Upper lobe of left lung (tissue), 6 donors: ENCODE measurements at regions not wholly inside any gene's neighbourhood (a gene's known extent, or its start where the extent isn't known, plus 50 kb on each side); places are given as distances from the start of the nearest gene placed in this dataset.
A peak's percentile ranks its signal among the peaks of the same experiment; 100 is the strongest.

Experiments
- ATAC-seq, 2 donors: fragments of 200-7000 bp; cut with Tn5 transposase; one replicate each; pipeline ENCODE4 v1.9.1; 2022; ENCODE audit warnings: mild to moderate bottlenecking in 2 of 2, moderate library complexity in 2 of 2; ENCODE audit not compliant: low FRiP score in 2 of 2
- DNase-seq, 2 donors: peaks; one replicate each; pipeline ENCODE4 v3.0.0-alpha.2; 2019 to 2020
- H3K27ac ChIP-seq, 4 donors: fragments of 200-600 bp; sonication (generic); one replicate each; pipeline ENCODE4 v1.5.1; 2016 to 2019
- H3K27me3 ChIP-seq, 4 donors: fragments of 200-600 bp; sonication (generic); one replicate each; pipeline ENCODE4 v1.5.1; 2017 to 2019
- H3K36me3 ChIP-seq, 4 donors: fragments of 200-600 bp; sonication (generic); one replicate each; pipeline ENCODE4 v1.5.1; 2016 to 2019
- H3K4me1 ChIP-seq, 4 donors: fragments of 200-600 bp; sonication (generic); one replicate each; pipeline ENCODE4 v1.5.1; 2018 to 2019
- H3K4me3 ChIP-seq, 4 donors: fragments of 200-600 bp; sonication (generic); one replicate each; pipeline ENCODE4 v1.5.1; 2017 to 2019; ENCODE audit warnings: mild to moderate bottlenecking in 2 of 4, moderate library complexity in 1 of 4
- H3K9me3 ChIP-seq, 4 donors: fragments of 200-600 bp; sonication (generic); one replicate each; pipeline ENCODE4 v1.5.1; 2018 to 2019
- EP300 ChIP-seq, 4 donors: sonication (generic); formaldehyde crosslinking; IDR thresholded peaks; one replicate each; pipeline ENCODE4 v1.5.1; 2017; ENCODE audit warnings: antibody characterized with exemption in 4 of 4, control low read depth in 2 of 4
- POLR2A ChIP-seq, 4 donors: fragments of 450-650 bp; IDR thresholded peaks; one replicate each; pipeline ENCODE4 v1.5.1; 2016 to 2017; ENCODE audit warnings: antibody characterized with exemption in 4 of 4, mild to moderate bottlenecking in 2 of 4
- POLR2AphosphoS5 ChIP-seq, 2 donors: sonication (generic); formaldehyde crosslinking; IDR thresholded peaks; one replicate each; pipeline ENCODE4 v1.5.1; 2017; ENCODE audit warnings: antibody characterized with exemption in 2 of 2
- WGBS, 2 donors: methylation state at CpG; one replicate each; pipeline ENCODE4 v1.1.5; 2017 to 2018; 5-methylcytosine and 5-hydroxymethylcytosine counted together
- TF ChIP-seq, protein P1 (sequence below), 6 experiments: fragments of 450-650 bp in 4 of 6; fragments of 200-600 bp in 2 of 6; sonication (generic) in 2 of 6; IDR thresholded peaks; one replicate each; pipeline ENCODE4 v1.5.1; 2016 to 2019; ENCODE audit warnings: antibody characterized with exemption in 6 of 6
- donor health status: DM: no; HTN: no; CAD: no; lungs with moderate emphysema.
- donor health status: DM: no; HTN: yes; CAD: no; lungs with severe emphysema.

GRCh38 chr3:34988296-34988695 lies 651.0 kb upstream of the ARPP21 start:
- Histone ChIP-seq H3K4me3 (no peak overlapping the region), H3K27me3 (no peaks in the 10 kb centered on the region), H3K9me3 (peaks cover 0 to 4% (median 0%) of the 10 kb centered on the region in 4 donors), H3K27ac (no peak overlapping the region), H3K36me3 (no peaks in the 10 kb centered on the region), H3K4me1 (no peaks in the 10 kb centered on the region)
- peak in 1 of 2 donors; percentile 71 for DNase-seq
- no peak for ATAC-seq
- TF ChIP-seq EP300 (IDR thresholded peaks at IDR 0.05) (no peak), POLR2A (IDR thresholded peaks at IDR 0.05) (no peak), POLR2AphosphoS5 (IDR thresholded peaks at IDR 0.05) (no peak)
- WGBS, 2 donors: 86% methylated on average over 6 of the region's 22 CpGs; no CpG with 5 or more reads in 1 of the 2 donors

- H3K36me3 ChIP-seq: no peaks in the 10 kb centered on the region
- H3K27ac ChIP-seq: no peak overlapping the region
- H3K4me1 ChIP-seq: no peaks in the 10 kb centered on the region
- TF ChIP-seq POLR2AphosphoS5 (IDR thresholded peaks at IDR 0.05) (no peak), EP300 (IDR thresholded peaks at IDR 0.05) (no peak)
- TF ChIP-seq, protein P1, sequence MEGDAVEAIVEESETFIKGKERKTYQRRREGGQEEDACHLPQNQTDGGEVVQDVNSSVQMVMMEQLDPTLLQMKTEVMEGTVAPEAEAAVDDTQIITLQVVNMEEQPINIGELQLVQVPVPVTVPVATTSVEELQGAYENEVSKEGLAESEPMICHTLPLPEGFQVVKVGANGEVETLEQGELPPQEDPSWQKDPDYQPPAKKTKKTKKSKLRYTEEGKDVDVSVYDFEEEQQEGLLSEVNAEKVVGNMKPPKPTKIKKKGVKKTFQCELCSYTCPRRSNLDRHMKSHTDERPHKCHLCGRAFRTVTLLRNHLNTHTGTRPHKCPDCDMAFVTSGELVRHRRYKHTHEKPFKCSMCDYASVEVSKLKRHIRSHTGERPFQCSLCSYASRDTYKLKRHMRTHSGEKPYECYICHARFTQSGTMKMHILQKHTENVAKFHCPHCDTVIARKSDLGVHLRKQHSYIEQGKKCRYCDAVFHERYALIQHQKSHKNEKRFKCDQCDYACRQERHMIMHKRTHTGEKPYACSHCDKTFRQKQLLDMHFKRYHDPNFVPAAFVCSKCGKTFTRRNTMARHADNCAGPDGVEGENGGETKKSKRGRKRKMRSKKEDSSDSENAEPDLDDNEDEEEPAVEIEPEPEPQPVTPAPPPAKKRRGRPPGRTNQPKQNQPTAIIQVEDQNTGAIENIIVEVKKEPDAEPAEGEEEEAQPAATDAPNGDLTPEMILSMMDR (IDR thresholded peaks at IDR 0.05): no peak
- ATAC-seq (no peak), DNase-seq (no peak)
- no peak overlapping the region for H3K4me3 ChIP-seq
- 21 to 23% methylated on average over 2 of the region's 2 CpGs for WGBS, 2 donors
- no peaks in the 10 kb centered on the region for H3K9me3 ChIP-seq
- H3K27me3 ChIP-seq: no peaks in the 10 kb centered on the region
Measured at GRCh38 chr3:34995796-34996430, 643.4 kb upstream of the ARPP21 start.

GRCh38 chr3:34998902-34999301 lies 640.4 kb upstream of the ARPP21 start:
- H3K36me3 ChIP-seq: no peaks in the 10 kb centered on the region
- TF ChIP-seq POLR2AphosphoS5 (IDR thresholded peaks at IDR 0.05) (no peak), EP300 (IDR thresholded peaks at IDR 0.05) (no peak), POLR2A (IDR thresholded peaks at IDR 0.05) (no peak)
- TF ChIP-seq, protein P1 (IDR thresholded peaks at IDR 0.05): no peak
- H3K9me3 ChIP-seq: no peaks in the 10 kb centered on the region
- no peak for ATAC-seq
- H3K4me3 ChIP-seq: no peak overlapping the region
- H3K27me3 ChIP-seq: no peaks in the 10 kb centered on the region
- WGBS, 2 donors: 56 to 62% methylated on average over 2 of the region's 2 CpGs
- no peak overlapping the region for H3K27ac ChIP-seq
- DNase-seq: no peak
- H3K4me1 ChIP-seq: no peaks in the 10 kb centered on the region

DNA sequence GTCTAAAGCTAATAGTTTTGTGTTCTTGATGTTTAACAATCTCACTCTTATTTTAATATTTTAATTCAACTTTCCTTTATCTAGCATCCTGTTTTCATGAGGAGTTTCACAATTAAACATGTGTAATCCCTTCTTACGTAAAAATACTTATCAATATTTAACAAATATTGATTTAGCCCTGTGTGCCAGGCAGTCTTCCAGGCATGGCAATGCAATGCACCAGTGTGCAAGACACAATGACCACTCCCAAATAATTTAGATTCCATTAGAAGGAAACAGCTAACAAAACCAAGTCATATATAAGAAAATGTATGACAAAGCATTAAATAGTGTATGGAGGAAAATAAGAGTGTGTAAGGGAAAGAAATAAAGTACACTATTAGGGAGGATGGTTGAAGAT lies 627.1 kb upstream of the ARPP21 start:
- TF ChIP-seq POLR2AphosphoS5 (IDR thresholded peaks at IDR 0.05) (no peak), EP300 (IDR thresholded peaks at IDR 0.05) (no peak), POLR2A (IDR thresholded peaks at IDR 0.05) (no peak)
- TF ChIP-seq, protein P1 (IDR thresholded peaks at IDR 0.05): no peak
- Histone ChIP-seq H3K4me3 (no peak overlapping the region), H3K4me1 (no peaks in the 10 kb centered on the region), H3K9me3 (no peaks in the 10 kb centered on the region), H3K27ac (no peak overlapping the region), H3K27me3 (no peaks in the 10 kb centered on the region), H3K36me3 (no peaks in the 10 kb centered on the region)
- ATAC-seq (no peak), DNase-seq (no peak)
- WGBS, 2 donors: 46 to 47% methylated on average over 1 of the region's 1 CpG

- Histone ChIP-seq H3K27ac (no peak overlapping the region), H3K9me3 (peaks cover 0 to 21% (median 5%) of the 10 kb centered on the region in 4 donors), H3K4me1 (no peaks in the 10 kb centered on the region), H3K36me3 (no peaks in the 10 kb centered on the region), H3K27me3 (no peaks in the 10 kb centered on the region), H3K4me3 (no peak overlapping the region)
- 94 to 99% methylated on average over 2 of the region's 2 CpGs for WGBS, 2 donors
- TF ChIP-seq POLR2A (IDR thresholded peaks at IDR 0.05): no peak
- DNase-seq (no peak), ATAC-seq (no peak)
Measured at GRCh38 chr3:35028157-35028556, 611.2 kb upstream of the ARPP21 start.
